ENCODE measurements at regions not wholly inside any gene's neighbourhood (a gene's known extent, or its start where the extent isn't known, plus 50 kb on each side); places are given as distances from the start of the nearest gene placed in this dataset.

- TF ChIP-seq CTCF (IDR thresholded peaks at IDR 0.05; ENCODE audit: extremely low read depth in 1 of 2, insufficient read depth in 1 of 2, low read depth in 1 of 2, low read length in 2 of 2) (no peak), POLR2A (IDR thresholded peaks at IDR 0.05; ENCODE audit: low read depth, low read length) (no peak), MYC (IDR thresholded peaks at IDR 0.05; ENCODE audit: low read depth, low read length) (no peak)
These were observed 188.3 kb downstream of the ETAA1 start for GRCh38 chr2:67585400-67585799.
